SU-DHL-6 (cell line): ENCODE measurements at regions not wholly inside any gene's neighbourhood (a gene's known extent, or its start where the extent isn't known, plus 50 kb on each side); places are given as distances from the start of the nearest gene placed in this dataset.

Source experiments
- H2AFZ ChIP-seq: fragments of 200-600 bp; sonication (generic); 2 replicates; pipeline ENCODE4 v1.6.1; 2014; ENCODE audit warnings: low read depth, mild to moderate bottlenecking, moderate library complexity, mixed read lengths, antibody characterized with exemption, low read length; ENCODE audit not compliant: severe bottlenecking
- H3F3A ChIP-seq: fragments of 200-600 bp; shearing (Covaris generic); 2 replicates; pipeline ENCODE4 v1.6.0; 2016; ENCODE audit warnings: antibody characterized with exemption, mild to moderate bottlenecking; ENCODE audit not compliant: insufficient read depth
- H3K27ac ChIP-seq: fragments of 200-600 bp; sonication (generic); 2 replicates; pipeline ENCODE4 v1.5.1; 2016; ENCODE audit warnings: low read depth, mild to moderate bottlenecking, low read length, moderate library complexity, mixed read lengths
- H3K27me3 ChIP-seq: fragments of 200-600 bp; sonication (generic), shearing (Covaris generic); 2 replicates; pipeline ENCODE4 v1.6.0; 2014; ENCODE audit warnings: mild to moderate bottlenecking, low read length
- H3K36me3 ChIP-seq: fragments of 200-600 bp; sonication (generic); 2 replicates; pipeline ENCODE4 v1.6.1; 2014; ENCODE audit warnings: mild to moderate bottlenecking, low read length, mixed read lengths
- H3K4me2 ChIP-seq: fragments of 300-600, 200-600 bp; shearing (Covaris generic), sonication (generic); 2 replicates; pipeline ENCODE4 v1.6.0; 2014; ENCODE audit warnings: low read length, low read depth, mild to moderate bottlenecking; ENCODE audit not compliant: poor library complexity, severe bottlenecking
- H3K4me3 ChIP-seq: fragments of 200-600 bp; sonication (generic); 2 replicates; pipeline ENCODE4 v1.5.1; 2014; ENCODE audit warnings: antibody characterized with exemption, low read length, mild to moderate bottlenecking, mixed read lengths; ENCODE audit not compliant: insufficient read depth, poor library complexity, severe bottlenecking
- H3K79me2 ChIP-seq: fragments of 200-600 bp; sonication (generic); 2 replicates; pipeline ENCODE4 v1.6.1; 2014; ENCODE audit warnings: mild to moderate bottlenecking, low read length, moderate library complexity; ENCODE audit not compliant: insufficient read depth
- H3K9ac ChIP-seq: fragments of 200-600 bp; sonication (generic); 2 replicates; pipeline ENCODE4 v1.7.0; 2014; ENCODE audit warnings: mild to moderate bottlenecking, low read length
- H3K9me2 ChIP-seq: fragments of 200-600 bp; sonication (generic); replicated peaks from 2 replicates; pipeline ENCODE4 v1.6.1; 2014; ENCODE audit warnings: low read length; ENCODE audit not compliant: insufficient read depth
- H3K9me3 ChIP-seq: fragments of 200-600 bp; sonication (generic); 2 replicates; pipeline ENCODE4 v1.6.1; 2014; ENCODE audit warnings: low read length, mixed read lengths; ENCODE audit not compliant: insufficient read depth
- H4K20me1 ChIP-seq: fragments of 200-600 bp; sonication (generic); 2 replicates; pipeline ENCODE4 v1.6.1; 2014; ENCODE audit warnings: low read depth, mild to moderate bottlenecking, antibody characterized with exemption, low read length, moderate library complexity, mixed read lengths
- EZH2phosphoT487 ChIP-seq: fragments of 200-600 bp; sonication (generic), shearing (Covaris generic); conservative IDR thresholded peaks from 2 replicates; pipeline ENCODE4 v1.6.1; 2018; ENCODE audit warnings: mild to moderate bottlenecking, antibody characterized with exemption, low read length, moderate library complexity, mixed read lengths
- TF ChIP-seq, protein P1 (sequence below): fragments of 200-600 bp; sonication (generic); IDR thresholded peaks from one replicate; pipeline ENCODE4 v1.5.1; 2017; ENCODE audit warnings: antibody characterized with exemption, mild to moderate bottlenecking, low read length, moderate library complexity; ENCODE audit not compliant: insufficient read depth, poor library complexity, severe bottlenecking

DNA sequence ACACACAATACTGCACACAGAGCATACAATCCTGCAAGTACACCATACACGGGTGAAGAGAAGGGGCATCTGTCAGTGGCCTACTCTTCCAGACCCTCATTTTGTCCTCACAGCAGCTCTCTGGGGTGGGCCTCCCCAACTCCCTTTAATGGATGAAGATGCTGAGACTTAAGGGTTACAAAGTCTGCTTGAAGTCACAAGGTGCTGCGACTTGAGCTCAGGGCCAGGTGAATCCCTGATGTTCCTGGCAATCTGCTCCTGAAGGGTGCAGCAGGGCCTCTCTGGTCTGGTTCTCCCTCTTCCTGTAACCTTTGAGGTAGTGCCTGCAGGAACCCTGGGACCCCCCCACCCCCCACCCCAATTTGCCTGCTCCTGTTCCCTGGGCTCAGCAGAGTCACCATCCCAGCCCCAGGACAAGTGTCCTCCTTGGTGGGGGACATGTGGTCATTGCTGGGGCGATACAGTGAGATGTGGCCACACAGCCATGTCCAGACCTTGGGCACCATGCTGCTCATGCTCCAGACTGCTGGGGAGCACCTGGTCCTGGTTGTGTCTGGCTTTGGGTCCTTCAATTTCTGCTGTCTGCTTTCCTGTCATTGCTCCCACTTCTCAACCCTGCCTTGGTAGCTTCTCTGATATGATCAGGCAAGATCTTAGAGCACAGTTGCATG lies 107.5 kb downstream of the METRNL start:
- Histone ChIP-seq H3K27me3 (no peaks in the 10 kb centered on the region), H3K9ac (no peak overlapping the region), H3K9me3 (no peaks in the 10 kb centered on the region), H3K79me2 (no peaks in the 10 kb centered on the region), H3K4me2 (no peak overlapping the region), H2AFZ (no peak overlapping the region), H3F3A (no peaks in the 10 kb centered on the region), H3K9me2 (no peaks in the 10 kb centered on the region), H3K27ac (no peak overlapping the region), H3K36me3 (no peaks in the 10 kb centered on the region), H4K20me1 (no peaks in the 10 kb centered on the region), H3K4me3 (no peak overlapping the region)
- TF ChIP-seq EZH2phosphoT487, result no peak
- TF ChIP-seq, protein P1, sequence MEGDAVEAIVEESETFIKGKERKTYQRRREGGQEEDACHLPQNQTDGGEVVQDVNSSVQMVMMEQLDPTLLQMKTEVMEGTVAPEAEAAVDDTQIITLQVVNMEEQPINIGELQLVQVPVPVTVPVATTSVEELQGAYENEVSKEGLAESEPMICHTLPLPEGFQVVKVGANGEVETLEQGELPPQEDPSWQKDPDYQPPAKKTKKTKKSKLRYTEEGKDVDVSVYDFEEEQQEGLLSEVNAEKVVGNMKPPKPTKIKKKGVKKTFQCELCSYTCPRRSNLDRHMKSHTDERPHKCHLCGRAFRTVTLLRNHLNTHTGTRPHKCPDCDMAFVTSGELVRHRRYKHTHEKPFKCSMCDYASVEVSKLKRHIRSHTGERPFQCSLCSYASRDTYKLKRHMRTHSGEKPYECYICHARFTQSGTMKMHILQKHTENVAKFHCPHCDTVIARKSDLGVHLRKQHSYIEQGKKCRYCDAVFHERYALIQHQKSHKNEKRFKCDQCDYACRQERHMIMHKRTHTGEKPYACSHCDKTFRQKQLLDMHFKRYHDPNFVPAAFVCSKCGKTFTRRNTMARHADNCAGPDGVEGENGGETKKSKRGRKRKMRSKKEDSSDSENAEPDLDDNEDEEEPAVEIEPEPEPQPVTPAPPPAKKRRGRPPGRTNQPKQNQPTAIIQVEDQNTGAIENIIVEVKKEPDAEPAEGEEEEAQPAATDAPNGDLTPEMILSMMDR, result no peak

DNA sequence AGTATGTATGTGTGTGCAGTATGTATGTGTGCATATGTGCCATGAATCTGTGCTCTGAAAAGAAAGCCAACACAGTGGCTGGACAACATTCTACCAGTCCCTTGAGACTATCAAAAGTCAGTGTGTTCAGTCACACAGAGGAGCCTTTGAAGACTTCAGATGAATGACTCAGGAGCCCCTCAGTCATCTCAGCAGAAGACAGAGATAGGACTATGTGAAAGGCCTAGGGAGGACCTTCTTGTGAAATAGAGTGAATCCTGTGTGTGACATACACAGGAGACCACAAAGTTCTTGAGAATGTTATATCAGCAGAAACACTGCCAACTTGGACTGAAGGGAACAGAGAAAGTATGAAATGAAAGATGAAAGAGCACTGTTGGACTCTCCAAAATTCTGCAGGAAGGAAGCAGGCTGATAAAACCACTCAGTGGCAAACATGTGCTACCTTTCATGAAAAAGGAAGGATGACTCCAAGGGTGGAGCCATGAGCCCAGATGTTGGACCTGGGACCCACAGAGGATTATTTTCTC lies 108.4 kb downstream of the METRNL start:
- TF ChIP-seq, protein P1, result no peak
- no peak for TF ChIP-seq EZH2phosphoT487
- H3K27ac ChIP-seq, result no peak overlapping the region
- H3K9me3 ChIP-seq, result no peaks in the 10 kb centered on the region
- H3K36me3 ChIP-seq, result no peaks in the 10 kb centered on the region
- H3K9ac ChIP-seq, result no peak overlapping the region
- H3K4me2 ChIP-seq, result no peak overlapping the region
- no peak overlapping the region for H3K4me3 ChIP-seq
- no peaks in the 10 kb centered on the region for H3F3A ChIP-seq
- H4K20me1 ChIP-seq, result no peaks in the 10 kb centered on the region
- H3K79me2 ChIP-seq, result no peaks in the 10 kb centered on the region
- H2AFZ ChIP-seq, result no peak overlapping the region
- no peaks in the 10 kb centered on the region for H3K9me2 ChIP-seq
- no peaks in the 10 kb centered on the region for H3K27me3 ChIP-seq

DNA sequence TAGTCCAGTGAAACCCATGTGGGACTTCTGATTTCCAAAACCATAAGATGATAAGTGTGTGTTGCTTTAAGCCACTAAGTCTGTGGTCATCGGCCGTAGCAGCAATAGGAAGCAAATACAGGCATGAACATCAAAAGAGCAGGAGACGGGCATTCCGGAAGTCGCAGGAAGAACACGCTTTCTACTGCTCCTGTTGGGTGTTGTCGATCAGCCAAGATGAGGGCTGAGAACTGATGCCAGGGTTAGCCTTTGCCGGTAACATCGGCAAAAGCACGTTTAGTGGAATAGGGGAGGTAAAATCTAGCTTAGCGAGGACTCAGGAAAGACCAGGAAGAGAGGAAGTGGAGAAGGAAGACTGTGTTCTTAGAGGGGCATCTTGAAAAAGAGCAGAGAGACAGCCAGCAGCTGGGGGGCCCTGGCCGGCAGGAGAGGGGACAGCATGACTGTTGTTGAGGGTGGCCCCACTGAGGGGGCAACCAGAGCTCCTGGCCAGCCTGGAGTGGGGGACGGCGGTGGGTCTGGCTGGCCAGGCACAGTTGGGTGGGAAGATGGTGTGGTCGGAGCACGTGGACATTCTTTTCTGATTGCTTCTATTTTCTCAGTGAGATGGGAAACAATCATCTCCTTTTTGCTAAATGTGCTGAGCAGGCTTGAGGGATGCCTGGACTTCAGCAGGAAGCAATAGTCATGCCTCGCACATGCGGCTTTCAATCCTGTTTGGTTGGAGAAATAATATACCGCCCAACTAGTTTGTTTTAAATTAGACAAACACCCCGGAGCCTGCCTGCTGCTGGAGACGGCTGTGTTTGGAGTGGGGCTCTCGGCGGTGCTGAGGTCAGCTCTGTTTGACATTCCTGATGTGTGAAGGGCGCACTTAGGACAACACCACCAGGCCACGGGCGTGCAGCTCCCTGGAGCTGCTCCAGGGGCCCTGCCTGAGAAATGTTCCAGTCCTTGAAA lies 109.9 kb downstream of the METRNL start:
- no peaks in the 10 kb centered on the region for H3K27me3 ChIP-seq
- H3K27ac ChIP-seq, result no peak overlapping the region
- no peaks in the 10 kb centered on the region for H4K20me1 ChIP-seq
- no peaks in the 10 kb centered on the region for H3K9me2 ChIP-seq
- H3K9me3 ChIP-seq, result no peaks in the 10 kb centered on the region
- TF ChIP-seq, protein P1, result no peak
- TF ChIP-seq EZH2phosphoT487, result no peak
- no peaks in the 10 kb centered on the region for H3K36me3 ChIP-seq
- H2AFZ ChIP-seq, result no peak overlapping the region
- no peak overlapping the region for H3K4me2 ChIP-seq
- H3K79me2 ChIP-seq, result no peaks in the 10 kb centered on the region
- no peak overlapping the region for H3K4me3 ChIP-seq
- no peaks in the 10 kb centered on the region for H3F3A ChIP-seq
- no peak overlapping the region for H3K9ac ChIP-seq
